Liver (tissue), 8 donors: ENCODE measurements at regions not wholly inside any gene's neighbourhood (a gene's known extent, or its start where the extent isn't known, plus 50 kb on each side); places are given as distances from the start of the nearest gene placed in this dataset.

Source experiments
- DNase-seq: peaks from one replicate; pipeline ENCODE4 v3.0.0-alpha.2; 2017; ENCODE audit warnings: low spot score
- H3K27ac ChIP-seq, 2 donors: one replicate each; pipeline ENCODE4 v1.7.0; 2013; ENCODE audit warnings: inconsistent platforms in 2 of 2, low read length in 2 of 2, control low read depth in 1 of 2, low read depth in 1 of 2, mild to moderate bottlenecking in 1 of 2
- H3K27me3 ChIP-seq, 4 donors: one replicate each; pipeline versions ENCODE4 v1.6.1 to v1.7.0; 2013; ENCODE audit warnings: low read length in 3 of 4, inconsistent platforms in 1 of 4, mild to moderate bottlenecking in 1 of 4, moderate library complexity in 1 of 4; ENCODE audit not compliant: control insufficient read depth in 4 of 4, insufficient read depth in 4 of 4
- H3K36me3 ChIP-seq, 4 donors: one replicate each; pipeline versions ENCODE4 v1.6.1 to v1.7.0; 2013; ENCODE audit warnings: low read length in 3 of 4, mild to moderate bottlenecking in 3 of 4, low read depth in 1 of 4, moderate library complexity in 1 of 4; ENCODE audit not compliant: control insufficient read depth in 4 of 4, insufficient read depth in 3 of 4
- H3K4me1 ChIP-seq, 4 donors: one replicate each; pipeline versions ENCODE4 v1.6.1 to v1.7.0; 2013; ENCODE audit warnings: low read length in 3 of 4, mild to moderate bottlenecking in 3 of 4, moderate library complexity in 1 of 4; ENCODE audit not compliant: control insufficient read depth in 4 of 4, insufficient read depth in 4 of 4
- H3K4me3 ChIP-seq, 3 donors: one replicate each; pipeline versions ENCODE4 v1.6.1 to v1.7.0; 2013; ENCODE audit warnings: low read length in 3 of 3, control low read depth in 1 of 3, low read depth in 1 of 3, mild to moderate bottlenecking in 1 of 3
- H3K9ac ChIP-seq, 2 donors: one replicate each; pipeline ENCODE4 v1.7.0; 2013; ENCODE audit warnings: low read length in 2 of 2, mild to moderate bottlenecking in 2 of 2, moderate library complexity in 2 of 2, control low read depth in 1 of 2, low read depth in 1 of 2
- H3K9me3 ChIP-seq, 4 donors: one replicate each; pipeline versions ENCODE4 v1.6.1 to v1.7.0; 2013; ENCODE audit warnings: low read length in 3 of 4; ENCODE audit not compliant: control insufficient read depth in 4 of 4
- EGR1 ChIP-seq, 2 donors: IDR thresholded peaks; 2 replicates each; pipeline ENCODE4 v1.6.1; 2016 to 2018; ENCODE audit warnings: antibody characterized with exemption in 2 of 2, low read depth in 2 of 2
- FOXA1 ChIP-seq: IDR thresholded peaks from 2 replicates; pipeline ENCODE4 v1.6.1; 2016; ENCODE audit warnings: antibody characterized with exemption
- GABPA ChIP-seq, 2 donors: IDR thresholded peaks in 1 of 2; conservative IDR thresholded peaks in 1 of 2; 2 replicates each; pipeline ENCODE4 v1.6.1; 2016; ENCODE audit warnings: antibody characterized with exemption in 2 of 2, mild to moderate bottlenecking in 1 of 2, moderate library complexity in 1 of 2
- HNF4G ChIP-seq: IDR thresholded peaks from 2 replicates; pipeline ENCODE4 v1.6.1; 2016; ENCODE audit warnings: antibody characterized with exemption
- JUND ChIP-seq, 2 donors: IDR thresholded peaks; 2 replicates each; pipeline ENCODE4 v1.6.1; 2016; ENCODE audit warnings: antibody characterized with exemption in 2 of 2
- NR2F2 ChIP-seq: IDR thresholded peaks from 2 replicates; pipeline ENCODE4 v1.6.1; 2016; ENCODE audit warnings: antibody characterized with exemption
- RAD21 ChIP-seq, 2 donors: IDR thresholded peaks; 2 replicates each; pipeline ENCODE4 v1.6.1; 2016; ENCODE audit warnings: antibody characterized with exemption in 2 of 2, mild to moderate bottlenecking in 2 of 2
- RXRA ChIP-seq, 2 donors: IDR thresholded peaks; 2 replicates each; pipeline ENCODE4 v1.6.1; 2017 to 2018; ENCODE audit warnings: antibody characterized with exemption in 2 of 2, mild to moderate bottlenecking in 1 of 2
- SP1 ChIP-seq: IDR thresholded peaks from 2 replicates; pipeline ENCODE4 v1.6.1; 2018; ENCODE audit warnings: antibody characterized with exemption, mild to moderate bottlenecking
- TAF1 ChIP-seq: conservative IDR thresholded peaks from 2 replicates; pipeline ENCODE4 v1.6.1; 2016; ENCODE audit warnings: antibody characterized with exemption, mild to moderate bottlenecking
- WGBS: extraction: QIAGEN DNeasy Blood & Tissue Kit; methylation state at CpG from one replicate; pipeline ENCODE4 v1.1.7; 2013; 5-methylcytosine and 5-hydroxymethylcytosine counted together
- TF ChIP-seq, protein P1 (sequence below): IDR thresholded peaks from 2 replicates; pipeline ENCODE4 v1.6.1; 2016; ENCODE audit warnings: antibody characterized with exemption
- TF ChIP-seq, protein P2 (sequence below): IDR thresholded peaks from 2 replicates; pipeline ENCODE4 v1.6.1; 2016; ENCODE audit warnings: antibody characterized with exemption
- TF ChIP-seq, protein P3 (sequence below): fragments of 150-350 bp; IDR thresholded peaks from 2 replicates; pipeline ENCODE4 v1.5.1; 2017; ENCODE audit warnings: improper control_type of control experiment, low read depth, low read length; ENCODE audit not compliant: missing input control
- TF ChIP-seq, protein P4 (sequence below): IDR thresholded peaks from 2 replicates; pipeline ENCODE4 v1.6.1; 2016; ENCODE audit warnings: antibody characterized with exemption, mild to moderate bottlenecking
- TF ChIP-seq, protein P5 (sequence below): IDR thresholded peaks from 2 replicates; pipeline ENCODE4 v1.6.1; 2016; ENCODE audit warnings: antibody characterized with exemption
- donor health status: healthy.
- donor health status: healthy.
- donor health status: healthy.
- donor health status: healthy.
- donor health status: healthy.

DNA sequence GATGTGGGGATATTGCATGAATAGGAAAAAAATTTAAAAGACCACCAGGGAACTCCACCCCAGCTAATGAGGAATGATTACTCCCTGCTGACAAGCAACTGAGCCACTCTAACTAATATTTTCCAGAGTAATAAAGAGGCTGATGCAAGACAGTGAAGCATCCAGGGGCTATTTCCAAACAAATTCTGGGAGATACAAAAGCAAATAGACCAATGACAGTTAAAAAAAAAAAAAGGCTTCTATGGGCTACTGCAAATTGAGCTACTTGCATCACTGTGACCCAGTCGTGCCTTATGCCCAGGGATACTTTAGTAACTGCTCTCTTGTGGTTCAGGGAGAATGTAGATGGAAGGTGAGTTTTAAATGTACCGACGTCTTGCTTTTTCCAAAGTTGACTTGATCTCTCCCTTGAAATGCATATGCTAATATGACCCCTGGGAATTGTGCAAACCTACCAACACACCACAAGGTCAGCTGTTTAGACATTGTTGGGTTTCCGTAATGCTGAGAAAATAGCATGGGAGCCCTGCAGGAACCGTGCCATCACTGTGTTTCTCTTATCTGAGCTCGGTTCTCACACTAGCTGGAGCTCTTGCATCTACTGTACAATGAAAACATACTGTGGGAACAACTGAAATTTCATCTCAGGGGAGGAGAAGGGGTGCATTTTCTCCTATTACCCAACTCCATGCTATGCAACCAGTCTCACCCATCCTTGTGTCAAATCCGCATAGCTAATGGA, 250.6 kb upstream of the MAP3K1 start:
- DNase-seq: no peak
- TF ChIP-seq, protein P1, sequence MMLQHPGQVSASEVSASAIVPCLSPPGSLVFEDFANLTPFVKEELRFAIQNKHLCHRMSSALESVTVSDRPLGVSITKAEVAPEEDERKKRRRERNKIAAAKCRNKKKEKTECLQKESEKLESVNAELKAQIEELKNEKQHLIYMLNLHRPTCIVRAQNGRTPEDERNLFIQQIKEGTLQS: no peak
- TF ChIP-seq SP1: no peak
- TF ChIP-seq HNF4G: no peak
- no peak for TF ChIP-seq TAF1
- TF ChIP-seq EGR1 (IDR thresholded peaks at IDR 0.05; ENCODE audit: low read depth in 2 of 2): no peak
- Histone ChIP-seq H3K27me3 (no peaks in the 10 kb centered on the region), H3K9ac (no peak overlapping the region), H3K4me3 (no peak overlapping the region), H3K9me3 (no peaks in the 10 kb centered on the region), H3K4me1 (no peaks in the 10 kb centered on the region), H3K27ac (no peak overlapping the region), H3K36me3 (no peaks in the 10 kb centered on the region)
- WGBS: 60% methylated on average over 7 of the region's 7 CpGs

DNA sequence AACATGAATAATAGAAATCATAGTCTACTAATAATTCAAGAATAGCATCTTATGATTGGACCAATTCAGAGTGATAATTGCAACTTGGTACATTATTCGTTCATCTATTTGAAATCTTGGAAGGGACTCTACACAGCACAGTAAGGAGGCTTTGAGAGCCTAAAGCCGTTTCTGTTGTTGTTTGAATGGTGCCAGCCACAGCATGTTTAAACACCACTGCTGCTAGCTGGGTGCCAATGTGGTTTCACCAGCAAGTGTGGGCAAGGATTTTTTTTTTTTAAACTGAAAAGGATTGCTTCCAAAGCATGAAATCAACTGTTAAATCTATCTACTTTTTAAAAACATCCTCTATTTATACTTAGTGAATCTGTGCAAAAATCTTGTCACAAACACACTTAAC, 253.9 kb upstream of the MAP3K1 start:
- no peak overlapping the region for H3K4me3 ChIP-seq
- H3K27me3 ChIP-seq: no peaks in the 10 kb centered on the region
- no peaks in the 10 kb centered on the region for H3K9me3 ChIP-seq
- H3K4me1 ChIP-seq: no peaks in the 10 kb centered on the region
- no peak for DNase-seq
- no peak overlapping the region for H3K27ac ChIP-seq
- TF ChIP-seq, protein P2, sequence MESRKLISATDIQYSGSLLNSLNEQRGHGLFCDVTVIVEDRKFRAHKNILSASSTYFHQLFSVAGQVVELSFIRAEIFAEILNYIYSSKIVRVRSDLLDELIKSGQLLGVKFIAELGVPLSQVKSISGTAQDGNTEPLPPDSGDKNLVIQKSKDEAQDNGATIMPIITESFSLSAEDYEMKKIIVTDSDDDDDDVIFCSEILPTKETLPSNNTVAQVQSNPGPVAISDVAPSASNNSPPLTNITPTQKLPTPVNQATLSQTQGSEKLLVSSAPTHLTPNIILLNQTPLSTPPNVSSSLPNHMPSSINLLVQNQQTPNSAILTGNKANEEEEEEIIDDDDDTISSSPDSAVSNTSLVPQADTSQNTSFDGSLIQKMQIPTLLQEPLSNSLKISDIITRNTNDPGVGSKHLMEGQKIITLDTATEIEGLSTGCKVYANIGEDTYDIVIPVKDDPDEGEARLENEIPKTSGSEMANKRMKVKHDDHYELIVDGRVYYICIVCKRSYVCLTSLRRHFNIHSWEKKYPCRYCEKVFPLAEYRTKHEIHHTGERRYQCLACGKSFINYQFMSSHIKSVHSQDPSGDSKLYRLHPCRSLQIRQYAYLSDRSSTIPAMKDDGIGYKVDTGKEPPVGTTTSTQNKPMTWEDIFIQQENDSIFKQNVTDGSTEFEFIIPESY: no peak
- TF ChIP-seq, protein P3, sequence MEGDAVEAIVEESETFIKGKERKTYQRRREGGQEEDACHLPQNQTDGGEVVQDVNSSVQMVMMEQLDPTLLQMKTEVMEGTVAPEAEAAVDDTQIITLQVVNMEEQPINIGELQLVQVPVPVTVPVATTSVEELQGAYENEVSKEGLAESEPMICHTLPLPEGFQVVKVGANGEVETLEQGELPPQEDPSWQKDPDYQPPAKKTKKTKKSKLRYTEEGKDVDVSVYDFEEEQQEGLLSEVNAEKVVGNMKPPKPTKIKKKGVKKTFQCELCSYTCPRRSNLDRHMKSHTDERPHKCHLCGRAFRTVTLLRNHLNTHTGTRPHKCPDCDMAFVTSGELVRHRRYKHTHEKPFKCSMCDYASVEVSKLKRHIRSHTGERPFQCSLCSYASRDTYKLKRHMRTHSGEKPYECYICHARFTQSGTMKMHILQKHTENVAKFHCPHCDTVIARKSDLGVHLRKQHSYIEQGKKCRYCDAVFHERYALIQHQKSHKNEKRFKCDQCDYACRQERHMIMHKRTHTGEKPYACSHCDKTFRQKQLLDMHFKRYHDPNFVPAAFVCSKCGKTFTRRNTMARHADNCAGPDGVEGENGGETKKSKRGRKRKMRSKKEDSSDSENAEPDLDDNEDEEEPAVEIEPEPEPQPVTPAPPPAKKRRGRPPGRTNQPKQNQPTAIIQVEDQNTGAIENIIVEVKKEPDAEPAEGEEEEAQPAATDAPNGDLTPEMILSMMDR: no peak
- TF ChIP-seq, protein P4, sequence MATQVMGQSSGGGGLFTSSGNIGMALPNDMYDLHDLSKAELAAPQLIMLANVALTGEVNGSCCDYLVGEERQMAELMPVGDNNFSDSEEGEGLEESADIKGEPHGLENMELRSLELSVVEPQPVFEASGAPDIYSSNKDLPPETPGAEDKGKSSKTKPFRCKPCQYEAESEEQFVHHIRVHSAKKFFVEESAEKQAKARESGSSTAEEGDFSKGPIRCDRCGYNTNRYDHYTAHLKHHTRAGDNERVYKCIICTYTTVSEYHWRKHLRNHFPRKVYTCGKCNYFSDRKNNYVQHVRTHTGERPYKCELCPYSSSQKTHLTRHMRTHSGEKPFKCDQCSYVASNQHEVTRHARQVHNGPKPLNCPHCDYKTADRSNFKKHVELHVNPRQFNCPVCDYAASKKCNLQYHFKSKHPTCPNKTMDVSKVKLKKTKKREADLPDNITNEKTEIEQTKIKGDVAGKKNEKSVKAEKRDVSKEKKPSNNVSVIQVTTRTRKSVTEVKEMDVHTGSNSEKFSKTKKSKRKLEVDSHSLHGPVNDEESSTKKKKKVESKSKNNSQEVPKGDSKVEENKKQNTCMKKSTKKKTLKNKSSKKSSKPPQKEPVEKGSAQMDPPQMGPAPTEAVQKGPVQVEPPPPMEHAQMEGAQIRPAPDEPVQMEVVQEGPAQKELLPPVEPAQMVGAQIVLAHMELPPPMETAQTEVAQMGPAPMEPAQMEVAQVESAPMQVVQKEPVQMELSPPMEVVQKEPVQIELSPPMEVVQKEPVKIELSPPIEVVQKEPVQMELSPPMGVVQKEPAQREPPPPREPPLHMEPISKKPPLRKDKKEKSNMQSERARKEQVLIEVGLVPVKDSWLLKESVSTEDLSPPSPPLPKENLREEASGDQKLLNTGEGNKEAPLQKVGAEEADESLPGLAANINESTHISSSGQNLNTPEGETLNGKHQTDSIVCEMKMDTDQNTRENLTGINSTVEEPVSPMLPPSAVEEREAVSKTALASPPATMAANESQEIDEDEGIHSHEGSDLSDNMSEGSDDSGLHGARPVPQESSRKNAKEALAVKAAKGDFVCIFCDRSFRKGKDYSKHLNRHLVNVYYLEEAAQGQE: no peak
- no peak for TF ChIP-seq HNF4G
- no peak for TF ChIP-seq SP1
- no peak for TF ChIP-seq RXRA (IDR thresholded peaks at IDR 0.05)
- no peak for TF ChIP-seq JUND (IDR thresholded peaks at IDR 0.05)
- TF ChIP-seq, protein P1: no peak
- TF ChIP-seq FOXA1: no peak
- TF ChIP-seq EGR1 (IDR thresholded peaks at IDR 0.05; ENCODE audit: low read depth in 2 of 2): no peak
- TF ChIP-seq NR2F2: no peak
- TF ChIP-seq RAD21 (IDR thresholded peaks at IDR 0.05): no peak
- TF ChIP-seq, protein P5, sequence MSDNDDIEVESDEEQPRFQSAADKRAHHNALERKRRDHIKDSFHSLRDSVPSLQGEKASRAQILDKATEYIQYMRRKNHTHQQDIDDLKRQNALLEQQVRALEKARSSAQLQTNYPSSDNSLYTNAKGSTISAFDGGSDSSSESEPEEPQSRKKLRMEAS: no peak
- no peak for TF ChIP-seq GABPA (IDR thresholded peaks at IDR 0.05 in 1 of 2, conservative IDR thresholded peaks at IDR 0.05 in 1 of 2)
- H3K9ac ChIP-seq: no peak overlapping the region
- no peaks in the 10 kb centered on the region for H3K36me3 ChIP-seq
- 69% methylated on average over 2 of the region's 2 CpGs for WGBS
